Vagina (tissue), 2 donors: ENCODE measurements at regions not wholly inside any gene's neighbourhood (a gene's known extent, or its start where the extent isn't known, plus 50 kb on each side); places are given as distances from the start of the nearest gene placed in this dataset.

ENCODE experiments used
- CTCF ChIP-seq, 3 experiments: fragments of 450-650 bp in 2 of 3; fragments of 200-600 bp in 1 of 3; sonication (generic) in 1 of 3; IDR thresholded peaks; one replicate each; pipeline ENCODE4 v1.5.1; 2017 to 2019; ENCODE audit warnings: antibody characterized with exemption in 3 of 3, mild to moderate bottlenecking in 2 of 3, moderate library complexity in 2 of 3
- POLR2A ChIP-seq, 2 donors: fragments of 450-650 bp; IDR thresholded peaks; one replicate each; pipeline ENCODE4 v1.6.1; 2017; ENCODE audit warnings: antibody characterized with exemption in 2 of 2, mild to moderate bottlenecking in 2 of 2, moderate library complexity in 2 of 2

DNA sequence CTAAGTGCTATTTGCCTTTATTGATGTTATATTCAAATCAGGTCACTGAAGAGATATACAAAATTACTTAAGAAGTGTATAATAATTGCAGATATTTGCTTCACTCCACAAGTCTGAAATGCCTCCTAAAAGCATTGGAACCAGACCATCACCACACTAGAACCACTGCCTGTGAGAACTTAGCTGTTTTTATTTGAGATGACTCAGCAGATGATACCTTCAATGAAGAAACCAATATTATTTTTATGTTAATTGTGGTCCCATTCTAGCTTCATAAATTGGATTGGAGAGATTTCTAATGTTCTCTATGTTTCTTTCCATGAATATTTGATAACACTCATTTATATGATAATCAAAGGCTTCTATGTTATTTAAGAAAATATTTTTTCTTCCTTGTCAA lies 740.6 kb downstream of the KCNT2 start:
- TF ChIP-seq CTCF (IDR thresholded peaks at IDR 0.05), result no peak
- no peak for TF ChIP-seq POLR2A (IDR thresholded peaks at IDR 0.05)
